ENCODE measurements at regions not wholly inside any gene's neighbourhood (a gene's known extent, or its start where the extent isn't known, plus 50 kb on each side); places are given as distances from the start of the nearest gene placed in this dataset.

DNA sequence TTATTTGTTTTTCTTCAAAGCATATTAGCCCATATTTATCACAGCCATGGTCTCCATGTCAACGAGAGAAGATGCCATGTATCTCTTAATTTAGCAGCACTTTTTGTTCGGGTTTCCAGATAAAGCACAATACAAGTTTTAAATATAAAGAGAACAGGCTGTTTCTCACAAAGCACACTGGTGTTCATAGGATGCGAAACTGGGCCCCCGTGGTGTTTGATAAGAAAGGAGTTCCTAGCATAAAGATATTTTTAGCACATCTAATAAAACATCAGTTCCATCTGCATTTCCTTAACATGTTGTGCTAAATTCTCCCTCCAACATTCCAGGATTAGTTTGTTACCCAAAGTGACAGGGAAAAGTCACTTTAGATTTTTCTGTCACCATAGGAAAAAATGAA, 72.4 kb upstream of the EDNRB start:
- H3K36me3 ChIP-seq: no peaks in the 10 kb centered on the region
- no peak overlapping the region for H3K4me3 ChIP-seq
- H3K27me3 ChIP-seq: no peaks in the 10 kb centered on the region

DNA sequence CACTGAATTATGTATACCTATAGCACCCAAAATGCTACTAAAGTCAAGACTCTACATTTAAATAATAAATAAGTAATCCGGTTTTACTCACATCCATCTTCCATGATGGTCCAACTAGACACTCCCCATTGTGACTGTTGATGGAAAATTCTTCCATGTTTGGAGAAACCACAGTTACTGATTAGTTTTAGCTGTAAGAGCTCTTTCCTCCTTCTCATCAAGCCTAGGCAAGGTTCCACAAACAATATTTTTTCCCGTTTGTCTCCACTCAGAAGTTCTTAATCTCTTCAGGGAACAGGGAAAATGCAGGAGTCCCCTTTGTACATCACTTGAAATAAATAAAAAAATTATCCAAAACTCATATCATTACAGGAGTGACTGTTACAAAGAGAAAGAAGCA, 70.7 kb upstream of the EDNRB start:
- Histone ChIP-seq H3K36me3 (no peaks in the 10 kb centered on the region), H3K9me3 (no peaks in the 10 kb centered on the region), H3K27me3 (no peaks in the 10 kb centered on the region), H3K4me3 (no peak overlapping the region)
- no peak for DNase-seq

More for the DNA sequence above, 72.4 kb upstream of the EDNRB start:
- H3K9me3 ChIP-seq: no peaks in the 10 kb centered on the region
- no peak for DNase-seq

DNA sequence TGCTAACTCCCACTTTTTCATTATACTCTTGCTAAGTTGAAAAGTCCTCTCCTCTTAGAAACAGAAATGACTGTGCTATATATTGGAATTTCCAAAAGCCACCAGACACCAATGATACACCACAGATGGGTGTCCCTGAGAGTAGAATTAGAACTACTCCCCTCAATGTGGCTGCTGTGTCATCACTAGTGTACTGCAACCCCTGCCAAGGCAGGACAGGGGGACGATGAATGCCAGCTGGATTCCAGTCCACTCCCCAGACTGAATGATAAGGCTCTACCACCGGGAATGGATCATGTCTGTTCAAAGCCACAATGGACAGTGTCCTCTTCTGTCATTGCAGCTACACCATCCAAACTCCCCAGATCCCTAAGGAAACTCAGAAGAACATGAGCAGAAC, 69.7 kb upstream of the EDNRB start:
- H3K27me3 ChIP-seq: no peaks in the 10 kb centered on the region
- DNase-seq: no peak
- H3K4me3 ChIP-seq: no peak overlapping the region
- no peaks in the 10 kb centered on the region for H3K36me3 ChIP-seq
- no peaks in the 10 kb centered on the region for H3K9me3 ChIP-seq

DNA sequence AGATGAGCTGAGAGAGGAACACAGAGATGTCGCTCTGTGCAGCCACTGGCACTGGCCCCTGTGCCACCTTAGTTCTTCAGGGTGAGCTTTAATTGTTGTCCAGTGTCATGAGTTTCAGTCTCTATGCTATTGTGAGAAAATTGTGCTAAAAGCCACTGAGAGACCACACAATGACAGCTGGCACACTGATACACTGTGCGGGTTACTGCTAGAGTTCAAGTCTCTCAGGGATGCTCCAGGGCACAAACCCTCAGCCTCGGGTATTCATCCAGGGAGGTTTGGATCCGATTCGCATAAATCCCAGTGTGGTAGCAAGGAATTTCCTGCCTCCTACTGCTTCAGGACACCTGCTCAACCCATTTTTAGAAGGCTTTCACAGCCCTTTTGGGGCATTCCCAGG, 68.1 kb upstream of the EDNRB start:
- Histone ChIP-seq H3K36me3 (no peaks in the 10 kb centered on the region), H3K9me3 (no peaks in the 10 kb centered on the region), H3K27me3 (no peaks in the 10 kb centered on the region), H3K4me3 (no peak overlapping the region)
- DNase-seq: no peak

DNA sequence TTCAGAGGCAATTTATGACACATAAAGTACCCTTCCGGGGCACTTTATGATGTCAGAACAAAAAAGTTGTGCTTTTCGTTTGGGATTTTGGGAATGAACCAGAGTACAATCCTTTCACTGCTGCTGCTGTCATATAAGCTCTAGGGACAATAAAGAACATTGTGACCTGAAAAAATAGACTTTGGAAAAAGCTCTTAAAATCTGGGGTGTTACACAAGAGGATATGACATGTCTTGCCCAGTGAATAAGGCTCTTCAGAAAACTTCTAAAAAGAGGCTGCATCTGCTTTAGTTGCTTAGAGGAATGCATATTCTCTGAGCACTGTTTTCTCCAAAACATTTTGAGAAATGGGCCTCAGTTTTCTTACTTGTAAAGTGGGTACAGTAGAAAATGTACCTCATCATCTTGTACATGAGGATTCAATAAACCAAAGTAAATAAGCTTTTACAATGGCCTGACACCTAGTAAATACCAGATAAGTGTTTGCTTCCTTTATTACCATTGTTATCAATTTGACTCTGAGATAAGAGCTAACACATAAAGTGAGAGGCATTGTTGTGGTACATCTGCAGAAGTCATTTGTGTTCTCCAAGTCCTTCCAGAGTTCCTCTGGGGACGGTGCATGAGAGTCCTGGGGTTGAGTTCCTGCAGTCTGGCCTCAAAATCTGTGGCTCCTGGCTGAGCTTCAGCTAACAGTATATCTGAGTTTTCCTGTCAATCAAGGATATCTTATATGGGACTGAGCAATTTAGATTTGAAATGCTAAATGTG, 67.4 kb upstream of the EDNRB start:
- no peak for DNase-seq
- Histone ChIP-seq H3K9me3 (no peaks in the 10 kb centered on the region), H3K27me3 (no peaks in the 10 kb centered on the region), H3K4me3 (no peak overlapping the region), H3K36me3 (no peaks in the 10 kb centered on the region)

DNA sequence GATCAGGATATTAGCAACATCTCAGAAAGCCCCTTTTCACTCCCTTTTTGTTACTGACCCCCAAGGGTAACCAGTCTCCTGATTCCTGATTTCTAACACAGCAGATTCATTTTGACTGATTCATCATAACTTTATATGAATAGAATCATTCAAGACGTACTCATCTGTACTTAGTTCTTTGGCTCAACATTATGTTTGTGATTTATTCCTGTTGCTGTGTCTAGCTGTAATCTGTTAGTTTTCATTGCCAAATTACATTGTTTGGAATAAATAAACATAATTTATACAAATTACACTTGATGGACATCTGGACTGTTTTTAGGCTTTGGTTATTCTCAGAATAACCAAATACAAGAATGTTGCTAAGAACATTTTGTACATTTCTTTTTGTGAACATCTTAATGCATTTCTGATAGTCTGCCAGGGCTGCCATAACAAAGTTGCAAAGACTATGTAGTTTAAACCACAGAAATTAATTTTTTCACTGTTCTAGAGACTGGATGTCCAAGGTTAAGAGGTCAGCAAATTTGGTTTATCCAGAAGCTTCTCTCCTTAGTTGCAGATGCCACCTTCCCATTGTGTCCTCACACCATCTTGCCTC, 62.8 kb upstream of the EDNRB start:
- Histone ChIP-seq H3K27me3 (no peaks in the 10 kb centered on the region), H3K36me3 (no peaks in the 10 kb centered on the region), H3K4me3 (no peak overlapping the region), H3K9me3 (no peaks in the 10 kb centered on the region)
- DNase-seq: no peak

DNA sequence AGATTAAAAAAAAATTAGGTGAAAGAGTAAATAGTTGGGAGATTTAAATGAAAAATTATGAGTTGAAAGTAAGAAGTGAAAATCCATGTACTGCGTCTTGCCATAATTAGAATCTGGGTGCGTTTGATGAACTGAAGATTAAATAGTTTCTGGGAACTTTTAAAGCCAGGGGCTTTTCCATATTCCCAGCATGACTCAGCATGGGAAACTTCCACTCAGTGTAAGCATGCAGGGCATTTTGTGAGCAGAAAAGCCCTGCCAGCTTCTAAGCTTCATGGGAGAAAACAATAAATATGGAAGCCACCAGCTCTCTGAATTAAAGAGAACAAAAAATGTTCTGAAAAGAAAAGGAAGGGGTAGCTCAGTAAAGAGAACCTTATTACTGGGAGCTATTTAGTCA, 62.0 kb upstream of the EDNRB start:
- Histone ChIP-seq H3K36me3 (no peaks in the 10 kb centered on the region), H3K4me3 (no peak overlapping the region), H3K27me3 (no peaks in the 10 kb centered on the region), H3K9me3 (no peaks in the 10 kb centered on the region)
- peak; percentile 37 for DNase-seq

DNA sequence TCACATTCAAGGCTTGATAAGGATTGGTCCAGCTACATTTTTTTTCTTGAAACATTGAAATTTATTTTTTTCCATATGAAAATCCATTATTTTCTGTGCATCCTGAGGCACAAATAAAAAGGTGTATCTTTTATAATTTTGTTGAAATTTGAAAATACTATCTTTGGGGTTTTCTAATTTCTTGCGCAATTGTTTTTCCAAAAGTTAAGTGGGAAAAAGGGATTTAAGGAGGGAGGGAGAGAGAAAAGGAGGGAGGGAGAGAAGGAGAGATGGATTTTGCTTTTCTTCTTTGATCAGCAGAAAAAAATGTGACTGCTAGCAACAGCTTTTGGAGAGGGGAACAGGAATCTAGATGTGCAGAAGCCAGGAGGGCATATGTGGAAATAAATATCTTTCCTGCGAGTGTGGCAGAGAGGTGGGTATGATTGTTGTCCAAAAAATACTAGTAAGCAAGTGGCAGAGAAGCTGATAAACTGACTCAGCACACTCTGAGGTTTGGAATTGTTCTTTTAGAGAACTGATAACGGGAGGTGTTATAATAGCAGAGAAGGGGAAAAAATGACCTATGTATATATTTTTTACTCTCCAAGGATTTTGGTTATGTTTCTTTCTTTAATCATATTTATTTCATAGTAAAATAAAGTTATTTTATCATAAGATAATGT, 61.2 kb upstream of the EDNRB start:
- no peaks in the 10 kb centered on the region for H3K27me3 ChIP-seq
- DNase-seq: no peak
- H3K9me3 ChIP-seq: no peaks in the 10 kb centered on the region
- no peak overlapping the region for H3K4me3 ChIP-seq
- H3K36me3 ChIP-seq: no peaks in the 10 kb centered on the region

DNA sequence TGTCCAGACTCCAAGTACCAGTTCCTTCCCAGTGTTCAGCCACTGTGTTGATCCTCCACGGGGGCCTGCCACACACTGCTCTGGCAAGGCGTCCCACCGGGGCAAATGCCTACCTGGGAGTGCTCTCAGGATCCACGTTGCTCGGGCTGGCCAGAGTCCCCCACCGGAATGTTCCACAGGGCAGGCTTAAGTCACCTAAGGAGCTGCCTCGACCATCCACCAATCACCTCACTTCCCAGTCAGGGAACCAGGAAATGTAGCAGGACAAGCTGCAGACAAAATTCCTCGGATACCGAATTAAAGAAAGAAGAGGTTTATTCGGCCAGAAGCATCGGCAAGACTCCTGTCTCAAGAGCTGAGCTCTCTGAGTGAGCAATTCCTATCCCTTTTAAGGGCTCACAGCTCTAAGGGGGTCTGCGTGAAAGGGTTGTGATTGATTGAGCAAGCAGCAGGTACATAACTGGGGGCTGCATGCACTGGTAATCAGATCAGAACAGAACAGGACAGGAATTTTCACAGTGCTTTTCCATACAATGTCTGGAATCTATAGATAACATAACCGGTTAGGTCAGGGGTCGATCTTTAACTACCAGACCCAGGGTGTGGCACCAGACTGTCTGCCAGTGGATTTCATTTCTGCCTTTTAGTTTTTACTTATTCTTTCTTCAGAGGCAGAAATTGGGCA, 56.9 kb upstream of the EDNRB start:
- DNase-seq: no peak
- Histone ChIP-seq H3K36me3 (no peaks in the 10 kb centered on the region), H3K9me3 (no peaks in the 10 kb centered on the region), H3K4me3 (no peak overlapping the region), H3K27me3 (no peaks in the 10 kb centered on the region)

DNA sequence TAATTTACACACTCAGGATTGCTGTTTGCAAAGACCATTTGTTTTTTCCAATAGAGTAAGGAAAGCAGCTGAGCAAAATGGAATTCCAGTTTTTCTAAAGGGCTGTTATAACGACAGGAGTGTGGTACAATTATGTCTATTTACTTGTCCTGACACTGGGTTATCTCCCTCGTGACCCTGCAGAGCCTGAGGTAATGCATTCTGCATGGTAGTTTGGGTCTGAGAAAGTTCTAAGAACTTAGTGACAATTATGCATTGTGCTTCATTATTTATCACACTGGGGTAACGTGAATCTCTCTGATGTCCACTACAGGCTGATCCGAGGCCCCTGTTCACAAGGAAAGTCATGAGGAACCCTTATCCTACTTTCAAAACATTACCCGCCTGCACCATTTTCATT, 50.7 kb upstream of the EDNRB start:
- no peaks in the 10 kb centered on the region for H3K9me3 ChIP-seq

More for the DNA sequence above, 50.7 kb upstream of the EDNRB start:
- Histone ChIP-seq H3K4me3 (no peak overlapping the region), H3K27me3 (no peaks in the 10 kb centered on the region), H3K36me3 (no peaks in the 10 kb centered on the region)
- no peak for DNase-seq

Data from MG63 (cell line).